ENCODE measurements at regions not wholly inside any gene's neighbourhood (a gene's known extent, or its start where the extent isn't known, plus 50 kb on each side); places are given as distances from the start of the nearest gene placed in this dataset.

DNA sequence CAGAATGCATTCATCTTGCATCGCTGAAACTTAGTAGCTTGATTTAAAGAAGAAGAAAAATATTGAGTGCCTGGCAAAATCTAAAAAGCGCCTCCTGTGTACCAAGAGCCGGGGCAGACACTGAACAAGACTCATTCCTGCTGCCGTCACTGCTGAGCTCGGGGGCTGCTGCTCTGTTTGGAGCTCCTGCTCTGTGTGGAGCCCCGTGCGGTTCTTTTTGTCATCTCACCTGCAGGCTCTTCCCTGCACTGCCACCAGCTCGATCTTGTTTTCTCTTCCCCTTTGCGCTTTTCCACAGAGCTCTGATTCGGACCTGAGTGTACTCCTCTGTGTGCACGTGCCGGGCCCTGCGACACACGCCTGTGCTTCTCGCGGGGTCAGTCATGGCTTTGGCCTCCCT is 462.1 kb upstream of the DPP6 start:
- TF ChIP-seq, protein P1, sequence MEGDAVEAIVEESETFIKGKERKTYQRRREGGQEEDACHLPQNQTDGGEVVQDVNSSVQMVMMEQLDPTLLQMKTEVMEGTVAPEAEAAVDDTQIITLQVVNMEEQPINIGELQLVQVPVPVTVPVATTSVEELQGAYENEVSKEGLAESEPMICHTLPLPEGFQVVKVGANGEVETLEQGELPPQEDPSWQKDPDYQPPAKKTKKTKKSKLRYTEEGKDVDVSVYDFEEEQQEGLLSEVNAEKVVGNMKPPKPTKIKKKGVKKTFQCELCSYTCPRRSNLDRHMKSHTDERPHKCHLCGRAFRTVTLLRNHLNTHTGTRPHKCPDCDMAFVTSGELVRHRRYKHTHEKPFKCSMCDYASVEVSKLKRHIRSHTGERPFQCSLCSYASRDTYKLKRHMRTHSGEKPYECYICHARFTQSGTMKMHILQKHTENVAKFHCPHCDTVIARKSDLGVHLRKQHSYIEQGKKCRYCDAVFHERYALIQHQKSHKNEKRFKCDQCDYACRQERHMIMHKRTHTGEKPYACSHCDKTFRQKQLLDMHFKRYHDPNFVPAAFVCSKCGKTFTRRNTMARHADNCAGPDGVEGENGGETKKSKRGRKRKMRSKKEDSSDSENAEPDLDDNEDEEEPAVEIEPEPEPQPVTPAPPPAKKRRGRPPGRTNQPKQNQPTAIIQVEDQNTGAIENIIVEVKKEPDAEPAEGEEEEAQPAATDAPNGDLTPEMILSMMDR (IDR thresholded peaks at IDR 0.05; ENCODE audit: low read length, missing control alignments): no peak
- no peak overlapping the region for H3K4me3 ChIP-seq (replicated peaks; ENCODE audit: low read depth, low read length)
- no peak for DNase-seq (ENCODE audit: low read depth)

GRCh38 chr7:153590571-153590970 is 461.6 kb upstream of the DPP6 start:
- H3K4me3 ChIP-seq (replicated peaks; ENCODE audit: low read depth, low read length): no peak overlapping the region
- TF ChIP-seq, protein P1 (IDR thresholded peaks at IDR 0.05; ENCODE audit: low read length, missing control alignments): no peak
- DNase-seq (ENCODE audit: low read depth): no peak

DNA sequence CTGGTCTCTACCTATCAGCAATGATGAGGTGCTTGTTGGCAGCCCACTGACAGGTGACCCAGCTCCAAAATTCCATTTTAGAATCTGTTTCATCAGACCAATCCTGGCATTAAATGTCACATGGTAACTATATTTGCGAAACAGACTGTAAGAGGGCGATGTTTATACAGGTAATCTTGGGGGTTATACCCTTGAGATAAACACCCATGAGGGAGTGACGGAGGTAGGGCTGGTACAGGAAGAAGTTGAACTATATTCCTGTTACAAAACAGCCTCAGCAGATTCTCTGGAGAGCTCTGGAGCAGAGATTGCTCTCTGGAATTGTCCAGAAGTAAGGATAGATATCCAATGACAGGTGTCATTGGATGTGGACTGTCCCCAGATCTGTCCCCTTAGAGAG is 444.8 kb upstream of the DPP6 start:
- TF ChIP-seq, protein P1 (IDR thresholded peaks at IDR 0.05; ENCODE audit: low read length, missing control alignments): no peak
- no peak for DNase-seq (ENCODE audit: low read depth)
- no peak overlapping the region for H3K4me3 ChIP-seq (replicated peaks; ENCODE audit: low read depth, low read length)

GRCh38 chr7:153616711-153617325 is 435.4 kb upstream of the DPP6 start:
- TF ChIP-seq, protein P1 (IDR thresholded peaks at IDR 0.05; ENCODE audit: low read length, missing control alignments): no peak
- no peak overlapping the region for H3K4me3 ChIP-seq (replicated peaks; ENCODE audit: low read depth, low read length)
- DNase-seq (ENCODE audit: low read depth): no peak

DNA sequence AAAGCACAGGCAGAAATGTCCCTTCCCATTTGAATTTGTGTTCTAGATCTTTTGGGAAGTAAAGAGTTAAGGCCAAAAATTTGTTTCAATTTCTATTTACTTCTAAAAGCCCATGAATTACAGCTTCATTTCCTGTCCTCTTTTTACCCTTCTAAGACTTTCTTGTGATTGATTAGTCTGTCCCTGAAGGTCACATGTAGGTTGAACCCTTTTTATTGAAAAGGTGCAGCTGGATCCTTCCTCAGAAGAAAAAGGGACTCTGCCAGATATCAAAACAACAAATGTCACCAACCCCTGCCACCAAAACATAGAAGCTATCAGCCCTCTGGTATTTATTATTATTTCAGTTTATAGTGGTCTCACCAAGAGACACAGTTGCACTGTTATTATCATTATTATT is 424.9 kb upstream of the DPP6 start:
- TF ChIP-seq, protein P1 (IDR thresholded peaks at IDR 0.05; ENCODE audit: low read length, missing control alignments): no peak
- DNase-seq (ENCODE audit: low read depth): no peak
- H3K4me3 ChIP-seq (replicated peaks; ENCODE audit: low read depth, low read length): no peak overlapping the region

DNA sequence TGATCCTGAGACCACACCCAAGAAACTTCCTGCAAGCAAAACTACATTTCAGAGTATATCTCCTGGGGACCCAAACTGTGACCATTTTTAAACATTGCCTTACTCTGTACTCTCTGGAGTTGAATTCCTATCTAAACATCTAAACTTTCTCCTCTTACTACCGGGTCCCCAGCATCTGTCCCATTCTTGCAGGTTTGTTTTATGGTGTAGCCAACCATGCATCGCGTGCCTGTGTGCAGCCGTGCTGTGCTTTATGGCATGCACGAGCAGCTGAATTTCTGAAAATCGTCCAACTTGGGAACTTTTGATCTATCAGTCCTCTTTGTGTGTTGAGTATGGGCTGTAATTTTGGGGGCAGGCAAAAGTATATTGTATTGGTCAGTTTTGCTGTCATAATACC is 423.8 kb upstream of the DPP6 start:
- no peak overlapping the region for H3K4me3 ChIP-seq (replicated peaks; ENCODE audit: low read depth, low read length)
- TF ChIP-seq, protein P1 (IDR thresholded peaks at IDR 0.05; ENCODE audit: low read length, missing control alignments): no peak
- DNase-seq (ENCODE audit: low read depth): no peak

GRCh38 chr7:153628825-153629224 is 423.4 kb upstream of the DPP6 start:
- no peak overlapping the region for H3K4me3 ChIP-seq (replicated peaks; ENCODE audit: low read depth, low read length)
- DNase-seq (ENCODE audit: low read depth): no peak
- TF ChIP-seq, protein P1 (IDR thresholded peaks at IDR 0.05; ENCODE audit: low read length, missing control alignments): no peak

Measured in fibroblast of pulmonary artery (primary cell).